Dermis blood vessel endothelial cell (primary cell): ENCODE measurements at regions not wholly inside any gene's neighbourhood (a gene's known extent, or its start where the extent isn't known, plus 50 kb on each side); places are given as distances from the start of the nearest gene placed in this dataset.
A peak's percentile ranks its signal among the peaks of the same experiment; 100 is the strongest.

Experiments
- DNase-seq: peaks from one replicate; pipeline ENCODE4 v3.0.0; 2010

DNA sequence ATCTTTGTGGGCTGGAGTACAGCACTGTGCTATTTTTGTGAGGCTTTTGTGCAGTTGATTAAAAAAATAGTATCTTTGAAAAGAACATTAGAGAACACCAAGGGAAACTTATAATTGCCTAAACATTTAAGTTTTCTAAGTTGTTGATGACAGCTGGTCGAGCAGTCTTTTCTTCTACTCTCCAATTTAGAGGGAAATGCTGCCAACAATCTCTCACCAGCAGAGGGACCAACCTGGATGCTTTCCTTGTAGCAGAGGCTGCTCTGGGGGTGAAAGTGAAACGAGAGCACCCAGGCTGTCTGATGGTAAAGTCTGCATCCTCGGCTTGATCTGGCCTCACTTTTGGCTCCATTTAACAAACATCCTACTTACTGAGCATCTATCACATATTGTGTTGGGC is 1286.5 kb upstream of the TENM4 start:
- DNase-seq, result no peak

DNA sequence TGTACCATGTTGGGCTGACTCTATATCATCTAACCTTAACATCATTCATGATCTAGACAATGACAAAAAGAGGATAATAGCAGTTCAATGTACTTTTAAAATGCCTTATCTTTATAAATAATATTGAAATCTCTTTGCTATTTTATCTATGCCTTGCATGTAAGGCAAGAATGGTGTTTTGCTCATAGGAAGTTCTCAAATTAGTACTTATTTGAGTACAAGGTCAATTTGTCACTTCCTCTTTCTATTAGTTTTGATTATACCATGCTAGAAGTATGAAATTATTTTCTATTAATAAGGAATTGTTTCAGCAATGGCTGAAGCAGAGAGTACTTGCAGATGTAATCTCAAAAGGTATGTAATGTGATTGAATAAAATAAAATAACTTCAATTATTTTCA is 1285.4 kb upstream of the TENM4 start:
- DNase-seq, result no peak

- no peak for DNase-seq
Observed at GRCh38 chr11:80724366-80724765, 1283.5 kb upstream of the TENM4 start.

DNA sequence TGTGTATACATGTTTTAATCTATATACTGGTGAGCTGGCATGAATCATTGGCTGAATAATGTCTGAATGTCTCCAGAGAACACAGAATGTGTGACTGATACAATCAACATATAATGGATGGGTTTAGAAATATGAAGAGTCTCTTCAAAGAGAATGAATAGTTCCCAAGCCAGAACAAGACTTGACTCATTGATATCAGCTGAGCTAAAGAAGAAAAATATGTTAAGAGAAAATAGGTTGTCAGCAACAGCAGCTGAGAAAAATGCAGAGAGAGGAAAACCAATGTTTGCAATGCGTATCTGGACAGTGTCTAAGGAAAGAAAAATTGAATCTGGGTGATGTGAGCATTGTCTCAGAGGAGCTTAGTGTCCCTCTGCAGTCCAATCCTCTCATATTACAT is 1281.8 kb upstream of the TENM4 start:
- no peak for DNase-seq

GRCh38 chr11:80720295-80720694 is 1279.5 kb upstream of the TENM4 start:
- DNase-seq, result no peak

- no peak for DNase-seq
Observed at GRCh38 chr11:80719292-80719646, 1278.4 kb upstream of the TENM4 start.

DNA sequence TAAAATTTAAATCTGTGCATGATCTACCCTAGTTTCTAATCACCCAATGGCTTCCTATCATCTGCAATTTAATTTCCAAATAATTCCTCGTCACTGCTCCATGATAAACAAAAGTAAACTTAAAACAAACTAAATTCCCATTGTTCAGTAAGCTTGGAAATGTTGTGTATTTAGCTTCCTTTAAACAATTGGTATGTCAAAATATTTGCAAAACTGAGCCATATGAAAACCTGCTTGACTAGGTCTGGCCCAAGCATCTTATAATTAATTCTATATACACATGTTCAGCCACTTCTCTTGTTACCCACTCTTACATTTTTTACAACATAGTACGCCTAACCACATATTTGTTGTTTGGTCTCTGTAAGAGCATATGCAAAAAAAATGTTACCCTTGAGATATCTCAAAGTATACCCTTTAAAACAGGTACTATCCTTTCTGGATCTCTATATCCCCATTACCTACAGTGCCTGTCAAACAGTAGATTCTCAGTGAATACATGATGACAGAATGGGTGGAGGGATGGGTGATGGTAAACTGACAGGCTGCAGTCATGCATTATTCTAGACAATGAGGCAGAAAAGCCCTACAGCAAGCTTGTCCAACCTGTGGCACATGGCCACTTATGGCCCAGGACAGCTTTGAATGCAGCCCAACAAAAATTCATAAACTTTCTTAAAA is 1277.9 kb upstream of the TENM4 start:
- no peak for DNase-seq

- DNase-seq, result no peak
Observed at GRCh38 chr11:80702264-80702663, 1261.4 kb upstream of the TENM4 start.

DNA sequence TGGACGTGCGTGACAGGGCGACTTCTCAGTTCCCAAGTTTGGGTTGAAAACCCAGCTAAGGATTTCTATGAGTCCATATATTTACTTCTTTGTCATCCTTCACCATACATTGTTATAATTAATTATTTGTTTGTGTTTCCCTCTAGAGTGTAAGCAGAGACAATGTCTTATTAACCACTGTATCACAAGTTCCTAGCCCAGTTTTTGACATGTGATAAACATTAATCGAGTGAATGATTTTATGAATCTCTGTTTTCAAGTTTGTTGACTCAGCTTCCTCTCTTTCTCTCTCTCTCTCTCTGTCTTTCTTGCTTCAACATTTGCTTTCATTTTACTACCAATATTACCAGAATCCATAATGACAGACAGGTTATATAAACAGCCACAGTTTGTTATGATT is 1259.6 kb upstream of the TENM4 start:
- DNase-seq, result no peak

DNA sequence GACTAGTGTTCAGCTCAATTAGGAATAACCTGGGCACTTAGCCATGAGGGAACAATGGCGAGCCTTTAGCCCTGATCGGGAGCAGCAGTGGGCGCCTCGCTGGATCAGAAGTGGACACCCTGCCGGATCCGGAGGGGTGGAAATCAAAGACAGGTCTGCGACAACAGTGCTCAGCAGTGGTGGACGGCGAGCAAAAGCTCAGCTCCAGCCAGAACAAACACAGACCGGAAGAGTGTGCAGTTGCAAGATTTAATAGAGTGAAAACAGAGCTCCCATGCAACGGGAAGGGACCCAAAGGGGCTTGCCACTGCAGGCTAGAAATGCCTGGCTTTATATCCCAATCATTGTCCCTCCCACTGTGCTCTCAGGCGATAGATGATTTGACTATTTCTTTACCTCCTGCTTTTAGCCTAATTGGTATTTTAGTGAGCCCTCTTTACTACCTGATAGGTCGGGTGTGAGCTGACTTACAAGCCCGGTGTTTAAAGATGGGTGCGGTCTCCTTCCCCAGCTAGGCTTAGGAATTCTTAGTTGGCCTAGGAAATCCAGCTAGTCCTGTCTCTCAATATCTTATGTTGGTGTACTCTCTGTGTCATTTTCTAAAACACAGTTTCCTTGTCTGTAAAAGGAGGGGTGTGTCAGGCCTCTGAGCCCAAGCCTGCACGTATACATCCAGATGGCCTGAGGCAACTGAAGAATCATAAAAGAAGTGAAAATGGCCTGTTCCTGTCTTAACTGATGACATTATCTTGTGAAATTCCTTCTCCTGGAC is 1258.8 kb upstream of the TENM4 start:
- DNase-seq, result peak; percentile 17

- DNase-seq, result no peak
Observed at GRCh38 chr11:80698637-80699036, 1257.8 kb upstream of the TENM4 start.

- no peak for DNase-seq
Observed at GRCh38 chr11:80694385-80694784, 1253.6 kb upstream of the TENM4 start.

- DNase-seq, result no peak
Observed at GRCh38 chr11:80687941-80688340, 1247.1 kb upstream of the TENM4 start.

DNA sequence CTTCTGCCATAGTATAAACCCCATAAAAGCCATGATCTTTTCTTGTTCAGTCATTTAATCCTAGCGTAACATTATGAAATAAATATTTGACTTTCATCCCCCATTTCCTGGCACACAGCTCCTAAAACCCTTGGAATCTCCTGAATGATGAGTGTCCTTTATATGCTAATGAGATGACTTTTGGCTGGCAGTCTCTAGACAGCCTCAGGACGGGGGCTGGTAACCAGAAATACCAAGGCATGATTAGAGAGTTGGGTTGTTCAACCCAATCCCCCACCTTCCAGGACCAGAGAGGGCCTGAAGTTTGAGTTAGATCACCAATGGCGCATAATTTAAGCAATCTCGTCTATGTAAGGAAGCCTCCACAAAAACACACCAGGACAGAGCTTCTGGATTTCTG is 1246.1 kb upstream of the TENM4 start:
- no peak for DNase-seq

- no peak for DNase-seq
Observed at GRCh38 chr11:80673566-80673965, 1232.7 kb upstream of the TENM4 start.

GRCh38 chr11:80669620-80670019 is 1228.8 kb upstream of the TENM4 start:
- no peak for DNase-seq

DNA sequence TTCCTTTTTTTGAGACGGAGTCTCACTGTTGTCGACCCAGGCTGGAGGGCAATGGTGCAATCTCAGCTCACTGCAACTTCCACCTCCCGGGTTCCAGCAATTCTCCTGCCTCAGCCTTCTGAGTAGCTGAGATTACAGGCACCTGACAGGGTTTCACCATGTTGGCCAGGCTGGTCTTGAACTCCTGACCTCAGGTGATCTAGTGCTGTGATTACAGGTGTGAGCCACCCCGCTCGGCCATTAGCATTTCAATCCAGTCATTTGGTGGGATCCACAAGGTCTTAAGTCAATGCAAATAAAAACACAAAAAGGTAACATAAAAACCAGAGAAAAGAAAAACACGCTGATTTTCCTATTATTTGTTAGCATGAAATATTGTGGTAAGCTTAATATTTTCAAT is 1227.2 kb upstream of the TENM4 start:
- DNase-seq, result no peak

DNA sequence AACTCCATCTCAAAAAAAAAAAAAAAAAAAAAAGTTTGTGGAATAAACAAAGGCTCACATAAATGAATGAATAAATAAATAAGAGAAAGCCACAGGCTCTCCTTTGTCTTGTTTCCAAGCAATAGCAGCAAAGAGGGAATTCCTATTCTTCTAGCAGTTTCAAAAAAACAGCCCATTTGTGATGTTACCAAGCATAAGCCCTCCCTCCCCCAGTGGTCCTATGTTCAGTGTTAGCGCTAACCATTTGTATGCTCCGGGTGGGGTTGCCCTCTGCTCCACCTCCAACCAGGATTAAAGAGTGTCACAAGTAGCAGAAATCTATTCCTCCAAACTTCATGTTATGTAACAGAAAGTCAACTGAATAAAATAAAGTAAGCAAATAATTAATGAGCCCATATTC is 1215.0 kb upstream of the TENM4 start:
- DNase-seq, result no peak

DNA sequence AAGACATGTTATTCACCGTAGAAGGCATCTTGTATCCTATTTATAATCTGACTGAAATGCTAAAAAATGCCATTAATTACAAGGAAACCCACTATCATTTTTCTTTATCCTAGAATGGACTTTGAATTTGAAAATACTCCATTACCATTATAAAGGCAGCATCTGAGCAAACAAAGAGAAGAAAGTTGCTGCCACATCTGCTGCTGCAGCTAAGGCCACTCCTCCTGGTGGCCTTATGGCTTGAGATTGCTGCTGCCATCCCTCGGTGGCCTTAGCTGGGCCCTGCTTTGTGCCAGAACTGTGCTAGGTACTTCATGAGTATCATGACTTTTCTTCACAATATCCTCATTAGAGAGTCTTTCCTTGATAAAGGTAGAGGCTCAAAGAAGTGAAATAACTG is 1210.1 kb upstream of the TENM4 start:
- no peak for DNase-seq

GRCh38 chr11:80649186-80649585 is 1208.4 kb upstream of the TENM4 start:
- no peak for DNase-seq

DNA sequence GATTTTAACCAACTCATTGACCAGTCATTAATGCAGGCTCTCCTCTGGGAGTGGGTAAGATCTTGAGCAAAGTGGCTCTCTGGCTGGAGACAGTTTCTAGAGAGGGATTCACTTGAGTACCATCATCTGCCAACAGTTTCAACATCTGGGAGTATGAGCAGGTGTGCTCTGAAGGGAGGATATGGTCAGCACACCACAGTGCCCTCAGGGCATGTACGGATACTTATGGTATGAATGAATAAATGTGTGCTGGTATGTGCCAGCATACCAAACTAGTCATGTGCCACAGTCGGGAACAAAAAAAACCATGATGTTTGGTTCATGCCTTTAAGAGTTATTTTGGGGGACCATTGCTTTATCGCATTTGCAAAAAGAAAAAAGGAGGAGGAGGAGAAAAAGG is 1197.5 kb upstream of the TENM4 start:
- DNase-seq, result no peak

- no peak for DNase-seq
Observed at GRCh38 chr11:80637571-80637970, 1196.7 kb upstream of the TENM4 start.

GRCh38 chr11:80636999-80637398 is 1196.2 kb upstream of the TENM4 start:
- DNase-seq, result no peak

- no peak for DNase-seq
Observed at GRCh38 chr11:80635178-80635577, 1194.3 kb upstream of the TENM4 start.

DNA sequence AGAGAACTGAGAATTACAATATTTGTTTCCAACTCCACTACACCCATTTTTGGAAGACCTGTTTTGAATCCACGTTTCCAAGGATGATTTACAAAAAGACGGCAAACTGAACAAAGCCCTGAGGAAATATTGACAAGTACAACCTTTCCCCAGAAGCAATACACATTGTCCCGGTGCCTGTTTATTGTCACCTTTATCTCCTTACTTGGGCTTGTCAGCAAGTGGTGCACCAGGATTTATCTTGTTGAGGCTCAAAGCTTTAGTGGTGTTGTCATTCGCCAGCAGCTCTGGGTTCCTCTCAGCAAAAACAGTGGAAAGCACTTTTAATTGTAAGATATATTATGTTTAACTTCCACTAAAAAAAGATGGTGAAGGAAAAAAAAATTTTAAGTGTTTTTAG is 1191.9 kb upstream of the TENM4 start:
- no peak for DNase-seq
